DOHH2 (cell line): ENCODE measurements at regions not wholly inside any gene's neighbourhood (a gene's known extent, or its start where the extent isn't known, plus 50 kb on each side); places are given as distances from the start of the nearest gene placed in this dataset.

Experiments used
- CTCF ChIP-seq: fragments of 200-600 bp; sonication (generic); IDR thresholded peaks from one replicate; pipeline ENCODE4 v1.5.1; 2014; ENCODE audit warnings: antibody characterized with exemption, mild to moderate bottlenecking, low read depth, low read length; ENCODE audit not compliant: poor library complexity, severe bottlenecking
- EZH2phosphoT487 ChIP-seq: fragments of 200-600 bp; sonication (generic); IDR thresholded peaks from 2 replicates; pipeline ENCODE4 v1.6.1; 2017; ENCODE audit warnings: borderline replicate concordance, mild to moderate bottlenecking, antibody characterized with exemption, low read length, moderate library complexity, mixed read lengths

- no peak for TF ChIP-seq CTCF
- TF ChIP-seq EZH2phosphoT487 = no peak
These were observed 95.4 kb upstream of the DIO3 start for GRCh38 chr14:101465795-101466448.
